Panc1 (cell line): ENCODE measurements at regions not wholly inside any gene's neighbourhood (a gene's known extent, or its start where the extent isn't known, plus 50 kb on each side); places are given as distances from the start of the nearest gene placed in this dataset.
"Not testable (repeated sequence)": the region's sequence is repeated elsewhere in the genome, so short reads cannot be mapped to it uniquely, and the experiment has no call there.

Experiments
- ATAC-seq: fragments of 200-7000 bp; cut with Tn5 transposase; 2 replicates; pipeline ENCODE4 v1.9.1; 2020; ENCODE audit warnings: mild to moderate bottlenecking, moderate library complexity
- BruUV-seq: library from RNA; stranded (reverse); fragments of 400-500 nt; replicated peaks from 2 replicates; lab custom pipeline; 2021; lab: Mats Ljungman, UMichigan
- CTCF ChIA-PET: fragments of 300-600 bp; sonication (Branson Sonifier 250); formaldehyde crosslinking; loops from one replicate; lab custom pipeline; 2022; ENCODE audit warnings: antibody characterized with exemption; lab: Charles Lee
- POLR2A ChIA-PET: fragments of 300-600 bp; sonication (Branson Sonifier 250); formaldehyde crosslinking; loops from one replicate; lab custom pipeline; 2022; ENCODE audit warnings: antibody characterized with exemption; lab: Charles Lee
- DNase-seq: peaks from one replicate; pipeline ENCODE4 v3.0.0-alpha.2; 2010; ENCODE audit warnings: low read depth, low spot score
- H3K27ac ChIP-seq: 2 replicates; pipeline ENCODE4 v1.5.1; 2011; ENCODE audit warnings: mild to moderate bottlenecking, low read length, inconsistent platforms
- H3K27me3 ChIP-seq: fragments of 200-500 bp; sonication (Bioruptor generic); 2 replicates; pipeline ENCODE4 v1.6.0; 2014; ENCODE audit warnings: low read length, inconsistent platforms; ENCODE audit not compliant: control insufficient read depth, insufficient read depth
- H3K36me3 ChIP-seq: fragments of 200-500 bp; sonication (Bioruptor generic); 2 replicates; pipeline ENCODE4 v1.5.1; 2014; ENCODE audit warnings: inconsistent platforms, mild to moderate bottlenecking, low read length, moderate library complexity; ENCODE audit not compliant: control insufficient read depth, insufficient read depth
- H3K4me1 ChIP-seq: 2 replicates; pipeline ENCODE4 v1.5.1; 2011; ENCODE audit warnings: inconsistent platforms, mild to moderate bottlenecking, low read length, moderate library complexity; ENCODE audit not compliant: control insufficient read depth, insufficient read depth
- H3K4me3 ChIP-seq, 2 experiments: 2 replicates each; pipeline ENCODE4 v1.5.1; 2011 to 2012; ENCODE audit warnings: low read depth in 2 of 2, low read length in 2 of 2, mild to moderate bottlenecking in 2 of 2, inconsistent platforms in 1 of 2, moderate library complexity in 1 of 2
- H3K9me3 ChIP-seq: fragments of 200-500 bp; sonication (Bioruptor generic); 2 replicates; pipeline ENCODE4 v1.5.1; 2014; ENCODE audit warnings: low read depth, mild to moderate bottlenecking, inconsistent platforms, low read length, moderate library complexity; ENCODE audit not compliant: control insufficient read depth, insufficient read depth
- POLR2AphosphoS5 ChIP-seq: IDR thresholded peaks from 2 replicates; pipeline ENCODE4 v1.6.1; 2012; ENCODE audit warnings: mild to moderate bottlenecking, low read depth, low read length, moderate library complexity
- REST ChIP-seq, 2 experiments: IDR thresholded peaks; 2 replicates each; pipeline ENCODE4 v1.6.1; 2011 to 2012; ENCODE audit warnings: low read depth in 2 of 2, control low read depth in 1 of 2, low read length in 1 of 2, mild to moderate bottlenecking in 1 of 2, moderate library complexity in 1 of 2; ENCODE audit not compliant: insufficient read depth in 1 of 2
- SIN3A ChIP-seq: IDR thresholded peaks from 2 replicates; pipeline ENCODE4 v1.6.1; 2012; ENCODE audit warnings: low read depth, mild to moderate bottlenecking, low read length, moderate library complexity, borderline replicate concordance; ENCODE audit not compliant: insufficient read depth
- TCF7L2 ChIP-seq: IDR thresholded peaks from 2 replicates; pipeline ENCODE4 v1.6.1; 2011; ENCODE audit warnings: mild to moderate bottlenecking, low read depth, low read length, inconsistent platforms
- in situ Hi-C: cut with HindIII; loops from 2 replicates; pipeline ENCODE4 v1.10.0; 2016; ENCODE audit warnings: low sequenced_read_pairs, low pct_unique_long_range_greater_than_20kb
- intact Hi-C: fragments of 100-400 bp; cut with micrococcal nuclease; formaldehyde crosslinking; loops from one replicate; pipeline ENCODE4 v1.10.0; 2022; ENCODE audit not compliant: unreplicated experiment
- TF ChIP-seq, protein P1 (sequence below): fragments of 450-650 bp; IDR thresholded peaks from 2 replicates; pipeline ENCODE4 v1.5.1; 2017; ENCODE audit warnings: mild to moderate bottlenecking

DNA sequence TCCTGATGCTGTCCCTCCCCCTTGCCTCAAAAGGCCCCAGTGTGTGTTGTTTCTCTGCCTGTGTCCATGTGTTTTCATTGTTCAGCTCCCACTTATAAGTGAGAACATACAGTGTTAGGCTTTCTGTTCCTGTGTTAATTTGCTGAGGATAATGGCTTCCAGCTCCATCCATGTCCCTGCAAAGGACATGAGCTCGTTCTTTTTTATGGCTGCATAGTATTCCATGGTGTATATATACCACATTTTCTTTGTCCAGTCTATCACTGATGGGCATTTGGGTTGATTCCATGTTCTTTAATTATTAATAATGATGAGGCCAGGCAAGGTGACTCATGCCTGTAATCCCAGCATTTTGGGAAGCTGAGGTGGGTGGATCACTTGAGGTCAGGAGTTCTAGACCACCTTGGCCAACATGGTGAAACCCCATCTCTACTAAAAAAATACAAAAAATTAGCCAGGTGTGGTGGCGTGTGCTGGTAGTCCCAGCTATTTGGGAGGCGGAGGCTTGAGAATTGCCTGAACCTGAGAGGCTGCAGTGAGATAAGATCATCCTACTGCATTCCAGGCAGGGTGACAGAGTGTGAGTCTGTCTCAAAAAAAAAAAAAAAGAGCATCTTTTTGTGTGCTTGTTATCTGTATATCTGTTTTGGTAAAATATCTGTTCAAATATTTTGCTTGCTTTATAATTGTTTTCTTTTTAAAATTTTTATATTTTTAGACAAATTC, 78.0 kb upstream of the CLINT1 start:
- H3K9me3 ChIP-seq, H3K27me3 ChIP-seq, DNase-seq, H3K4me1 ChIP-seq, H3K27ac ChIP-seq, H3K36me3 ChIP-seq, ATAC-seq, CTCF ChIA-PET, BruUV-seq, intact Hi-C loops, H3K4me3 ChIP-seq, in situ Hi-C loops: not testable (repeated sequence)
- POLR2A ChIA-PET: interaction anchor here (0.6 kb wide), 1 partner anchor 10 kb away, joined by 3 read pairs; no protein-coding TSS in a partner anchor

GRCh38 chr5:157934600-157934999, 75.7 kb upstream of the CLINT1 start:
- Histone ChIP-seq H3K9me3 (no peaks in the 10 kb centered on the region), H3K27ac (no peak overlapping the region), H3K4me1 (no peaks in the 10 kb centered on the region), H3K4me3 (no peak overlapping the region), H3K27me3 (no peaks in the 10 kb centered on the region), H3K36me3 (no peaks in the 10 kb centered on the region)
- TF ChIP-seq SIN3A (no peak), REST (IDR thresholded peaks at IDR 0.05; ENCODE audit: insufficient read depth in 1 of 2, low read depth in 2 of 2, low read length in 1 of 2) (no peak), POLR2AphosphoS5 (no peak), TCF7L2 (no peak)
- TF ChIP-seq, protein P1, sequence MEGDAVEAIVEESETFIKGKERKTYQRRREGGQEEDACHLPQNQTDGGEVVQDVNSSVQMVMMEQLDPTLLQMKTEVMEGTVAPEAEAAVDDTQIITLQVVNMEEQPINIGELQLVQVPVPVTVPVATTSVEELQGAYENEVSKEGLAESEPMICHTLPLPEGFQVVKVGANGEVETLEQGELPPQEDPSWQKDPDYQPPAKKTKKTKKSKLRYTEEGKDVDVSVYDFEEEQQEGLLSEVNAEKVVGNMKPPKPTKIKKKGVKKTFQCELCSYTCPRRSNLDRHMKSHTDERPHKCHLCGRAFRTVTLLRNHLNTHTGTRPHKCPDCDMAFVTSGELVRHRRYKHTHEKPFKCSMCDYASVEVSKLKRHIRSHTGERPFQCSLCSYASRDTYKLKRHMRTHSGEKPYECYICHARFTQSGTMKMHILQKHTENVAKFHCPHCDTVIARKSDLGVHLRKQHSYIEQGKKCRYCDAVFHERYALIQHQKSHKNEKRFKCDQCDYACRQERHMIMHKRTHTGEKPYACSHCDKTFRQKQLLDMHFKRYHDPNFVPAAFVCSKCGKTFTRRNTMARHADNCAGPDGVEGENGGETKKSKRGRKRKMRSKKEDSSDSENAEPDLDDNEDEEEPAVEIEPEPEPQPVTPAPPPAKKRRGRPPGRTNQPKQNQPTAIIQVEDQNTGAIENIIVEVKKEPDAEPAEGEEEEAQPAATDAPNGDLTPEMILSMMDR: no peak
- CTCF ChIA-PET: no interaction called here
- BruUV-seq: no TSS peak
- ATAC-seq: no peak
- POLR2A ChIA-PET: no interaction called here
- intact Hi-C loops: no loop called here
- in situ Hi-C loops: no loop called here
- no peak for DNase-seq

DNA sequence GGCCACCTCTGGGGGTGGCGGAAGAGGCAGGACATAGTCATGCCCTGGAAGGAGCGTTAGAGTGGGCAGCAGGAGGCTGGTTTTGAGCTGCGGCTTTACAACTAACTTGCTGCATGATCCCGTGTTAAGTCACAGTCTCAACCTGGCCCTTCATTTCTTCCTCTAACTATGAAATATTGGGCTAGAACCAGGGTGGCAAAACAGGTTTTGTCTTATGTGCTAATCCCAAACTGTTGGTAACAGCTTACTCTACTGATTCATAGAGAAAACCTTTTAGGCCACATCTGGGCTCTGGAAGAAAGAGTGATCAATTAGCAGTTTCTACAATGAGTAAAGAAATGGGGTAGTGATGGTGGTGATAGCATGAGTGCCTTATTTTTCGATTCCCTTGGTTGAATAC, 74.1 kb upstream of the CLINT1 start:
- H3K4me3 ChIP-seq: no peak overlapping the region
- ChIA-PET POLR2A (no interaction called here), CTCF (no interaction called here)
- no peaks in the 10 kb centered on the region for H3K9me3 ChIP-seq
- no peaks in the 10 kb centered on the region for H3K4me1 ChIP-seq
- ATAC-seq: no peak
- BruUV-seq: no TSS peak
- in situ Hi-C loops (no loop called here), intact Hi-C loops (no loop called here)
- no peak overlapping the region for H3K27ac ChIP-seq
- no peak for DNase-seq
- no peaks in the 10 kb centered on the region for H3K27me3 ChIP-seq
- H3K36me3 ChIP-seq: no peaks in the 10 kb centered on the region
- TF ChIP-seq TCF7L2: no peak
- TF ChIP-seq REST (IDR thresholded peaks at IDR 0.05; ENCODE audit: insufficient read depth in 1 of 2, low read depth in 2 of 2, low read length in 1 of 2): no peak
- TF ChIP-seq SIN3A: no peak
- TF ChIP-seq, protein P1: no peak
- TF ChIP-seq POLR2AphosphoS5: no peak
